ENCODE measurements at regions not wholly inside any gene's neighbourhood (a gene's known extent, or its start where the extent isn't known, plus 50 kb on each side); places are given as distances from the start of the nearest gene placed in this dataset.

- Histone ChIP-seq H3K27ac (no peak overlapping the region), H3K9me3 (no peaks in the 10 kb centered on the region), H3K27me3 (no peaks in the 10 kb centered on the region), H3K4me1 (no peaks in the 10 kb centered on the region), H3K4me3 (no peak overlapping the region), H3K36me3 (no peaks in the 10 kb centered on the region), H3K9ac (ENCODE audit: low read depth in 2 of 2, low read length in 2 of 2) (no peak overlapping the region)
- no peak for TF ChIP-seq CTCF (IDR thresholded peaks at IDR 0.05)
- intact Hi-C loops (cut with DNase I), result no loop called here
- DNase-seq, result no peak
Measured at GRCh38 chr12:107364875-107365518, 271.6 kb upstream of the CRY1 start.

- Histone ChIP-seq H3K27ac (no peak overlapping the region), H3K36me3 (no peaks in the 10 kb centered on the region), H3K4me3 (no peak overlapping the region), H3K27me3 (no peaks in the 10 kb centered on the region), H3K9me3 (no peaks in the 10 kb centered on the region), H3K9ac (ENCODE audit: low read depth in 2 of 2, low read length in 2 of 2) (no peak overlapping the region), H3K4me1 (no peaks in the 10 kb centered on the region)
- DNase-seq, result no peak
- intact Hi-C loops (cut with DNase I), result no loop called here
- no peak for TF ChIP-seq CTCF (IDR thresholded peaks at IDR 0.05)
Measured at GRCh38 chr12:107365703-107366102, 272.4 kb upstream of the CRY1 start.

GRCh38 chr12:107366322-107366721, 273.0 kb upstream of the CRY1 start:
- TF ChIP-seq CTCF (IDR thresholded peaks at IDR 0.05), result no peak

GRCh38 chr12:107368586-107368985, 275.2 kb upstream of the CRY1 start:
- Histone ChIP-seq H3K9ac (ENCODE audit: low read depth in 2 of 2, low read length in 2 of 2) (no peak overlapping the region), H3K9me3 (no peaks in the 10 kb centered on the region), H3K4me1 (no peaks in the 10 kb centered on the region), H3K27ac (no peak overlapping the region), H3K4me3 (no peak overlapping the region), H3K36me3 (no peaks in the 10 kb centered on the region), H3K27me3 (no peaks in the 10 kb centered on the region)
- no peak for DNase-seq
- intact Hi-C loops (cut with DNase I), result no loop called here
- TF ChIP-seq CTCF (IDR thresholded peaks at IDR 0.05), result no peak

More at GRCh38 chr12:107366322-107366721, 273.0 kb upstream of the CRY1 start:
- Histone ChIP-seq H3K36me3 (no peaks in the 10 kb centered on the region), H3K27ac (no peak overlapping the region), H3K9me3 (no peaks in the 10 kb centered on the region), H3K4me3 (no peak overlapping the region), H3K27me3 (no peaks in the 10 kb centered on the region), H3K4me1 (no peaks in the 10 kb centered on the region), H3K9ac (ENCODE audit: low read depth in 2 of 2, low read length in 2 of 2) (no peak overlapping the region)
- intact Hi-C loops (cut with DNase I), result no loop called here
- no peak for DNase-seq

GRCh38 chr12:107369006-107369405, 275.7 kb upstream of the CRY1 start:
- Histone ChIP-seq H3K27ac (no peak overlapping the region), H3K4me1 (no peaks in the 10 kb centered on the region), H3K4me3 (no peak overlapping the region), H3K9me3 (no peaks in the 10 kb centered on the region), H3K9ac (ENCODE audit: low read depth in 2 of 2, low read length in 2 of 2) (no peak overlapping the region), H3K36me3 (no peaks in the 10 kb centered on the region), H3K27me3 (no peaks in the 10 kb centered on the region)
- intact Hi-C loops (cut with DNase I), result no loop called here
- TF ChIP-seq CTCF (IDR thresholded peaks at IDR 0.05), result no peak
- no peak for DNase-seq
